Breast epithelium (tissue), 4 donors: ENCODE measurements at regions not wholly inside any gene's neighbourhood (a gene's known extent, or its start where the extent isn't known, plus 50 kb on each side); places are given as distances from the start of the nearest gene placed in this dataset.

Experiments used
- DNase-seq, 2 donors: peaks; one replicate each; pipeline ENCODE4 v3.0.0-alpha.2; 2019; ENCODE audit warnings: low spot score in 2 of 2
- H3K27ac ChIP-seq, 2 donors: fragments of 200-600 bp; sonication (generic) in 1 of 2; one replicate each; pipeline ENCODE4 v1.5.1; 2016 to 2019; ENCODE audit warnings: mild to moderate bottlenecking in 1 of 2
- H3K27me3 ChIP-seq, 2 donors: fragments of 200-600 bp; sonication (generic) in 1 of 2; one replicate each; pipeline versions ENCODE4 v1.5.1 to v1.6.0; 2017 to 2019; ENCODE audit warnings: control low read depth in 1 of 2, mild to moderate bottlenecking in 1 of 2
- H3K36me3 ChIP-seq: fragments of 200-600 bp; one replicate; pipeline ENCODE4 v1.5.1; 2019
- H3K4me1 ChIP-seq, 2 donors: fragments of 200-600 bp; sonication (generic); one replicate each; pipeline ENCODE4 v1.5.1; 2016 to 2019; ENCODE audit warnings: control low read depth in 1 of 2
- H3K4me3 ChIP-seq, 3 donors: fragments of 200-600 bp; sonication (generic); 1 replicate in 2 of 3; 2 replicates in 1 of 3; pipeline ENCODE4 v1.5.1; 2016 to 2019; ENCODE audit warnings: mild to moderate bottlenecking in 3 of 3, moderate library complexity in 2 of 3
- H3K9me3 ChIP-seq, 2 donors: fragments of 200-600 bp; sonication (generic) in 1 of 2; one replicate each; pipeline ENCODE4 v1.5.1; 2016 to 2019; ENCODE audit warnings: control low read depth in 1 of 2
- POLR2A ChIP-seq: fragments of 450-650 bp; IDR thresholded peaks from one replicate; pipeline ENCODE4 v1.6.1; 2016; ENCODE audit warnings: antibody characterized with exemption, mild to moderate bottlenecking, moderate library complexity
- POLR2AphosphoS5 ChIP-seq, 3 donors: sonication (generic); formaldehyde crosslinking; IDR thresholded peaks; one replicate each; pipeline ENCODE4 v1.6.1; 2017; ENCODE audit warnings: antibody characterized with exemption in 3 of 3
- intact Hi-C: fragments of 100-400 bp; cut with DNase I; formaldehyde crosslinking; loops from one replicate; pipeline ENCODE4 v1.15.1; 2023; ENCODE audit warnings: low total_unique reads
- TF ChIP-seq, protein P1 (sequence below), 3 donors: fragments of 450-650 bp; IDR thresholded peaks; one replicate each; pipeline ENCODE4 v1.5.1; 2016 to 2017; ENCODE audit warnings: antibody characterized with exemption in 3 of 3, mild to moderate bottlenecking in 3 of 3, moderate library complexity in 3 of 3

DNA sequence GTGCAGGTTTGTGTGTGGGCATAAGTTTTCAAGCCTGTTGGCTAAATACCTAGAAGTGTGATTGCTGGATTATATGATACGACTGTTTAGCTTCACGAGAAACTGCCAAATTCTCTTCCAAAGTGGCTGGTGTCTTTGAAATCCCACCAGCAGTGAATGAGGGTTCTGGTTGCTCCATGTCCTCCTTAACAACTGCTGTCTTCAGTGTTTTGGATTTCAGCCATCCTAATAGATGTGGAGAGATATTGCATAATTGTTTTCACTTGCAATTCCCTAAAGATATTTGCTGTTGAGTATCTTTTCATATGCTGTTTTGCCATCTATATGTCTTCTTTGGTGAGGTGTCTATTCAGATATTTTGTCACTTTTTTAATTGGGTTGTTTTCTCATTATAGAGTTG, 390.5 kb downstream of the ZNF536 start:
- Histone ChIP-seq H3K4me3 (no peak overlapping the region), H3K36me3 (no peaks in the 10 kb centered on the region), H3K4me1 (no peaks in the 10 kb centered on the region), H3K9me3 (no peaks in the 10 kb centered on the region), H3K27ac (no peak overlapping the region), H3K27me3 (no peaks in the 10 kb centered on the region)
- TF ChIP-seq POLR2AphosphoS5 (IDR thresholded peaks at IDR 0.05) (no peak), POLR2A (no peak)
- TF ChIP-seq, protein P1, sequence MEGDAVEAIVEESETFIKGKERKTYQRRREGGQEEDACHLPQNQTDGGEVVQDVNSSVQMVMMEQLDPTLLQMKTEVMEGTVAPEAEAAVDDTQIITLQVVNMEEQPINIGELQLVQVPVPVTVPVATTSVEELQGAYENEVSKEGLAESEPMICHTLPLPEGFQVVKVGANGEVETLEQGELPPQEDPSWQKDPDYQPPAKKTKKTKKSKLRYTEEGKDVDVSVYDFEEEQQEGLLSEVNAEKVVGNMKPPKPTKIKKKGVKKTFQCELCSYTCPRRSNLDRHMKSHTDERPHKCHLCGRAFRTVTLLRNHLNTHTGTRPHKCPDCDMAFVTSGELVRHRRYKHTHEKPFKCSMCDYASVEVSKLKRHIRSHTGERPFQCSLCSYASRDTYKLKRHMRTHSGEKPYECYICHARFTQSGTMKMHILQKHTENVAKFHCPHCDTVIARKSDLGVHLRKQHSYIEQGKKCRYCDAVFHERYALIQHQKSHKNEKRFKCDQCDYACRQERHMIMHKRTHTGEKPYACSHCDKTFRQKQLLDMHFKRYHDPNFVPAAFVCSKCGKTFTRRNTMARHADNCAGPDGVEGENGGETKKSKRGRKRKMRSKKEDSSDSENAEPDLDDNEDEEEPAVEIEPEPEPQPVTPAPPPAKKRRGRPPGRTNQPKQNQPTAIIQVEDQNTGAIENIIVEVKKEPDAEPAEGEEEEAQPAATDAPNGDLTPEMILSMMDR (IDR thresholded peaks at IDR 0.05), result no peak
- intact Hi-C loops, result no loop called here
- DNase-seq, result no peak

DNA sequence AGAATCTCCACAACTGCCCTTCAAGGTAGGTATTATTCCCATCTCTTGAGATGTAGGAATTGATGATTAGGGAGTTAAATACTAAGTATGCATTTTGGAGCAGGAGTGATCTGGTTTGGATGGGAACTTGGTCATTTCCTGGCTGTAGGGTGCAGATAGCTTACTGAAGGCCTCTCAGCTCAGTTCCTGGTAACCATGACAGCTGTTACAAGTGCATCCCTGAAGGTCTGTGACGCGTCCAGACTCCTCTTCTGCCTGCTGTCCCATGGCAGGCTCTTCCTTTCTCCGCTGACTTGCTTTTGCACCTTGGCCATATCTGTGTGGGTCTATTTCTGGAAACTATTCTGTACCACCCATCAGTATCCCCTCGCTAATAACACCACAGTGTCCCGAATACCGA, 387.8 kb downstream of the ZNF536 start:
- Histone ChIP-seq H3K27me3 (no peaks in the 10 kb centered on the region), H3K4me1 (no peaks in the 10 kb centered on the region), H3K27ac (no peak overlapping the region), H3K9me3 (no peaks in the 10 kb centered on the region), H3K4me3 (no peak overlapping the region), H3K36me3 (no peaks in the 10 kb centered on the region)
- DNase-seq, result no peak
- intact Hi-C loops, result no loop called here
- TF ChIP-seq, protein P1 (IDR thresholded peaks at IDR 0.05), result no peak
- no peak for TF ChIP-seq POLR2A
- no peak for TF ChIP-seq POLR2AphosphoS5 (IDR thresholded peaks at IDR 0.05)

DNA sequence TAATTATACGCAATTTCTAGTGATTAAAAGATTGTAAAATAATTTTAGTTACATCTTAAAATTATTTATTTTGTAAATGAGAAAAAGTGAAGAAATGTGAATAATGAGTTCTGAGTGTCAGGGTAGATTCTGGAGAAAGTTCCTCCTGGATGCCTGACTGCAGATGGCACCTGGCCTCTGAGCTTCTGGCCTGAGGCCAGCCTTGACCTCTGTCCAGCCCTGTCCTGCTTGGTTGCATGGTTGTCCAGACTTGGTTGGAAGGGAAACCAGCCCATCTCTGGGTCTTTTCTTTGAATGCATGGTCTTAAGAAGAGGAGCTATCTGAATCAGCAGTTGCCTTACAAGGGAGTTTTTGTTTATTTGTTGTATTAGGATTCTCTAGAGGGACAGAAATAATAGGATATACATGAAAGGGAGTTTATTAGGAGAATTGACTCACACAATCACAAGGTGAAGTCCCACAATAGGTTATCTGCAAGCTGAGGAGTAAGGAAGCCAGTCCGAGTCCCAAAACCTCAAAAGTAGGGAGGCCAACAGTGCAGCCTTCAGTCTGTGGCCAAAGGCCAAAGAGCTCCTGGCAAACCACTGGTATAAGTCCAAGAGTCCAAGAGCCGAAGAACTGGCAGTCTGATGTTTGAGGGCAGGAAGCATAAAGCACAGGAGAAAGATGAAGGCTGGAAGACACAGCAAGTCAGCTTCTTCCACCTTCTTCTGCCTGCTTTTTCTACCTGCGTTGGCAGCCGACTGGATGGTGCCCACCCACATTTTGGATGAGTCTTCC, 385.8 kb downstream of the ZNF536 start:
- Histone ChIP-seq H3K9me3 (no peaks in the 10 kb centered on the region), H3K4me3 (no peak overlapping the region), H3K27ac (no peak overlapping the region), H3K4me1 (no peaks in the 10 kb centered on the region), H3K36me3 (no peaks in the 10 kb centered on the region), H3K27me3 (no peaks in the 10 kb centered on the region)
- TF ChIP-seq POLR2AphosphoS5 (IDR thresholded peaks at IDR 0.05) (no peak), POLR2A (no peak)
- TF ChIP-seq, protein P1 (IDR thresholded peaks at IDR 0.05), result no peak
- no peak for DNase-seq
- intact Hi-C loops, result no loop called here

DNA sequence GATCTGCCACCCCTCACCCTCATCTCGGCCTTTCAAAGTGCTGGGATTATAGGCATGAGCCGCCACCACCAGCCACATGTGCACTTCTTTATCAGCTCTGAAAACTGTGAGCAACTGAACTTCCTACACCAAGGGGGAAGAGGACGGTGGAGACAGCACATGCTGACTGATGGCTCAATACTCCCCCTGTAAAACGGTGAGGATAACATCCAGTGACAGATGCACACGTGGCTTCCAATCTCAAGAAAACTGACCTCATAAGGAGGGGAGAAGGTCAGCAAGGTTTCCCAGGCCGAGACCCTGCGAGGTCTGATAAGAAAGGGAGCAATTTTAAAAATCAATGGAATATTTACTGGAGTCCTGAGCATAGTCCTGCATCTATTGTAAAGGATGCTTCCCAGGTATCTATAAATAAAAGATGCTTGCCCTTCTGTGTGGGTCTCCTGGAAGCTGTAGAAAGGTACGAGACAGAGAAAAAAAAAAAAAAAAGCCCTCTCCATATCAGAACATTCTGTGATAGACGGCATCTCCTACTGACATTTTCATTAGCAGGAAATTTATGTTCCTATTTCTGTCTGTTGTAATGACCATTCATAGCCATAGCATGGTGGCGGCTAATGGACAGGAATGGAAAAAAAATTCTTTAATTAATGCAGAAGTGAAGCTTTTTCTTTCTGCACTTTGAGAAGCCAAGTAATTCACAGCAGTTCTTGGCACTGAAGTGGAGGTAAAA, 385.1 kb downstream of the ZNF536 start:
- Histone ChIP-seq H3K9me3 (no peaks in the 10 kb centered on the region), H3K4me1 (no peaks in the 10 kb centered on the region), H3K36me3 (no peaks in the 10 kb centered on the region), H3K27ac (no peak overlapping the region), H3K4me3 (no peak overlapping the region), H3K27me3 (no peaks in the 10 kb centered on the region)
- TF ChIP-seq POLR2AphosphoS5 (IDR thresholded peaks at IDR 0.05) (no peak), POLR2A (no peak)
- TF ChIP-seq, protein P1 (IDR thresholded peaks at IDR 0.05), result no peak
- intact Hi-C loops, result no loop called here
- no peak for DNase-seq

DNA sequence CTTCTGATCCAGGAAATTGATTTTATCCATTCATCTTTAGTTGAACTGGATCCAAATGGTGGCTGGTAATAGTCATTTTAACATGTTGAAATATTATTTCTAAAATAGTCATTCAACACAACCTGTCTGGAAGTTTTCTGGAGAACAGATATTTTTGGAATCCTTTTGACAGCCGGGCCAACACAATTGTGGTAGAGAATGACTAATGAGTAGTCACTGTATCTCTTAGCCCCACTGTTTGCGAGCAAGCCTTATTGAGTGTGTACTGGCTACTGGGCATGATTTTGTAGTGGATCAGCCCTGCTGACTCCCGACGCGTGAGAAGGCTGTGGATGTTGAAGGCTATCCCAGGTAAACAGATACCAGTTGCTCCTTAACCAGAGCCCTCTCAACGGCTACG, 383.4 kb downstream of the ZNF536 start:
- Histone ChIP-seq H3K4me1 (no peaks in the 10 kb centered on the region), H3K9me3 (peaks cover 0 to under 1% of the 10 kb centered on the region in 2 donors), H3K4me3 (no peak overlapping the region), H3K27ac (no peak overlapping the region), H3K27me3 (no peaks in the 10 kb centered on the region), H3K36me3 (no peaks in the 10 kb centered on the region)
- DNase-seq, result no peak
- TF ChIP-seq POLR2A (no peak), POLR2AphosphoS5 (IDR thresholded peaks at IDR 0.05) (no peak)
- TF ChIP-seq, protein P1 (IDR thresholded peaks at IDR 0.05), result no peak
- intact Hi-C loops, result no loop called here
